GM18519 (cell line): ENCODE measurements at regions not wholly inside any gene's neighbourhood (a gene's known extent, or its start where the extent isn't known, plus 50 kb on each side); places are given as distances from the start of the nearest gene placed in this dataset.

Source experiments
- ATAC-seq: cut with Tn5 transposase; IDR thresholded peaks from one replicate; pipeline ENCODE4 v1.9.1; 2021; ENCODE audit warnings: mild to moderate bottlenecking, moderate library complexity; ENCODE audit not compliant: unreplicated experiment, low FRiP score

DNA sequence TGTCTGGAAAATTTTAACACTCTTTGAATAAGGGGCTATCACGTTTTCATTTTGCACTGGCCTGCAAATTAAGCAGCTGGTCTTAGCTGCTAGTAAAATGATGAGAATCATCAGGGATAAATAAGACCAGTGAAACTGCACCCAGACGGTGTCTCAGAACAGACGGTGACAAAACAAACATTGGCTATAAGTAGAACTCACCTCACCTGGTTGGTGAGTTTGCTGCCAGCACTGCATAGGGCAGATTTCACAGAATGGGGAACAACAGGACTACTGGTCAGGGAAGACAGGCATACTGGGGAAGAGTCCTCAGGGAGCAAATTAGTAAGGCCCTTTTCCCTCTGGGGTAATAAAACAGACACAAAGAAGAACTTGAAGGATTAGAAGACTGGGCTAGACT, 175.9 kb upstream of the CITED2 start:
- ATAC-seq = no peak

DNA sequence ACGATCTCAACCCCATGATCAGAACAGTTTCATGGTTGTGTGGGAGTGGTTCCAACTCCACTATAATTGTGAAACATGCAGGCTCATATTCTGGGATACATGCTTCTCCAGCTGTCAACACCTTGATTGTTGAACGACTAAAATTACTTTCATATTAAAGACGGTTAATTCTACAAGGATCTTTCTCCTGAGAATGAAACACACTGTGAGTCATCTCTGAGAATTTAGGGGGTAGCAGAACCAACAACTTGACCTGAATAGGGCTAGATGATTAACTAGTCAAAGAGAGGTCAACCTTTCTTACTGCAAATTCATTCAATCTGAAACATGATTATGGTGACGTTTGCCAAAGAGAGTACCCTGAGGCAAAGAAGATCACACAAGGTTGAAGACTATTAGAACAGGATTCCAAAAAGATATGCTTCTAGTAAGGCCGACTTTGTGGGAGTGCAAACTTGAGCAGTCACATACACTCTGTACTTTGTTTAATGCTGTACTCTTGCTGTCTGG, 175.2 kb upstream of the CITED2 start:
- ATAC-seq = no peak

DNA sequence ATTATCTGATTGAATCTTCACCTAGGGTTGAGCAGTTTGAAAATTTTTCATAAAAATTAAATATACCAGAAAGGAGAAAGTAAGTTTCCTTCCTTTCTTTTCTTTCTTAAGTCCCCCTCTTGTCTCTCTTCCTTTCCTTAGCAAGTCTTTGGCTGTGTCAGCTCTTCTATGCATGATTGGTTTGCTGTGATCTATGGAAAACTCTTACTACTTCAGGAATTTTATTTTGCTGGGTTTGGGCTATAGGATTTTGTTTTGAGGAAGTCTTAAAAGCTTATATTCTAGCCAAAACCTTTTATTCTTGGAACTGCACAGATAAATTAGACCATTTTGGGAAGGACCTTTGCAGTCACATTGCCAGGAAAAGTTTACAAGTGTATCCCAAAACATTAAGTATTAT, 173.4 kb upstream of the CITED2 start:
- no peak for ATAC-seq

DNA sequence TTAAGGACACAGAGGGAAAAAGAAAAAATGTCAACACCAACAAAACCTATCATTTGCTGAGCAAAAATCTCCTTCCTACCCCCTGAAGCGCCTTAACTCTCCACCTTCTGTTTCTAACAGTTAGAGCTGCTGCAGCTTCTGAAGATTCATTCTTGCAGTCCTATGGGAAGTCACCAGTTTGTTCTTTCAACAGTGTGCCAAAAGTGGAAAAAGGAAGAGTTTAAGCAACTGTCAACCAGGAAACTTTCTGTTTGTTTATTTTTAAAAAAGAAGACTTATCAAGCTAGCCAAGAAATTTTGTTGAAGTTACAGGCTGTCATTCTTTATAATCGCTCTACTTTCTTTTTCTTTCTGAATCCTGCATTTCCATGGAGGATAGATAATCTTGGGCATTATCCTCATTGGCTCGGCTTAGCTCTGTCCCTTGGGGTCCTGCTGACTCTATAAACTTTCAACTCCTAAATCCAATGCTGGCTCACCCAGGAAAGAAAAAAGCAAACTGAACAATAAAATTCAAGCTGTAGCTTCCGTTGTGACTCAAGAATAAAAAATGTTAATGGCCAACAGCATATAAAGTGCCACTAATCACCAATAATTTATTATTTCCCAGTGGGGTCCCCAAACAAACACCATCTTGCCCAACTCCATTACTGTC, 172.8 kb upstream of the CITED2 start:
- no peak for ATAC-seq

DNA sequence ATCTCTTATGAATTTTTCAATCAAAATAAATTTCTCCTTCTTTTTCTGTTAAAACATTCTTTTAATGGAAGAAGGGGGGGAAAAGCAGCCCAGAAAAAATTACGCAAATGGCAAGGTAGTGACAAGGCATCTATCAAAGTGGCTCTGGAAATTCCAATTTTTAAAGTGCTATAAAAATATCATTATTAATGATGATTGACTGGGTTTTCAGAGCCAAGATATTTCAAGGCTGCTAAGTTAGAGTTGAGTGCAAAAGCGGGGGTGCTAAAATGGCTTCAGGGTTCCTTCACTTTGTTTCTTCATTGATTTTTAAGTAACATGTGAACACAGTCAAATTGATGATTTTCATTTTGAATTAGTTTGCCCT, 171.6 kb upstream of the CITED2 start:
- ATAC-seq = no peak

DNA sequence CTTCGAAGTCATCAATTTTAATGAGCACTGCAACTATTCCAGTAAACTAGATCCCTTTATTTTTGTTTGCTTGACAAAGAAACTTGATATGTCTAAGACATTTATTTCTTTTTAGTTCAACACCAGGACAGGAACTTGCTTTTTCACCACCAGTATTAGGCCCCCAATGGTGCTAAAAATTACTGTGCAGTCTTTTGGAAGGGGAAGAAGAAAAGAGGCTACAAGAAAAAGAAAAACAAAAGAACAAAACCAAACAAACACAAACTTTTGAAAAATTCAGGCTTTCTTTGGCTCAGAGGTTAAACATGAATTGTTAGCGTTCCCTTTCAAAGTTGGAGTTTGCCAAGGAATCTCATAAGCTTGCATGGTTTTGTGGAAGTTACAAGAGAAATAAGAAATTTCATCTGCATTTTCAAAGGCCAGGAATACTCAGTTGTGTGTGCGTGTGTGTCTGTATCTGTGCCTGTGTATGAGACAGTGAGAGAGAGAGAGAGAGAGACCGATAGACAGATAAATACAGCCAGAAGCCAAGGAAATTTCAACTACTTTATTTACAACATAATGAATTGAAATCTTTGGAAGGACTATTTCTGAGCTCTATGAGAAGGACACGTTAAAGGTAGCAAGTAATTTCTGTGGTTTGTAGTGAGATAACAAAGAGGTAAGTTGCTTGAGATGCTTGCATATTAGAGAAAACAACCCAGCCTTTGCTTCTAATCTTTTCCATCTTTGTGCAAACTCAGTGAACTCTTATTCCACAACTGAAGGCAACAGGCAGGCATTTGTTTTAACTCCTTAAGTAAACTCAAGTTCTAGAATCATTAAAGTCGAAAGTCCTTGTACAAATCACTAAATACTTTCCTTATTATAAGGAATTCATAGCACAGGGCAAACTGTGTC, 171.0 kb upstream of the CITED2 start:
- no peak for ATAC-seq

DNA sequence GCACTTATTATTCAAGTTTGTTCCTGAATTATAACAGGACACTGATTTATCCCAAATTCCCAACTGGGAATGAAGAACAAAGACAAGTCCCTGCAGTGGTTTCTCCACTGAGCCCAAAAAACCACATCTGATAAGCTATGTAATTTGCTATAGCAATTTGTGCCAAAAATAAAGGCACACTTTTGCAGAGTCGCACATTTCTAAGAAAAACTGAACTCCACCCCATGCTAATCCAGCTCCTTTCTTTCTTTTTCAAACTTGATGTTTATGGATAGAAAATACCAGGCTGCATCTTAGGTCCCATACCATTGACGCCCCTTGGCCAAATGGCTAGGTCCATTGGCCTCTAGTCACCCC, 170.2 kb upstream of the CITED2 start:
- no peak for ATAC-seq

DNA sequence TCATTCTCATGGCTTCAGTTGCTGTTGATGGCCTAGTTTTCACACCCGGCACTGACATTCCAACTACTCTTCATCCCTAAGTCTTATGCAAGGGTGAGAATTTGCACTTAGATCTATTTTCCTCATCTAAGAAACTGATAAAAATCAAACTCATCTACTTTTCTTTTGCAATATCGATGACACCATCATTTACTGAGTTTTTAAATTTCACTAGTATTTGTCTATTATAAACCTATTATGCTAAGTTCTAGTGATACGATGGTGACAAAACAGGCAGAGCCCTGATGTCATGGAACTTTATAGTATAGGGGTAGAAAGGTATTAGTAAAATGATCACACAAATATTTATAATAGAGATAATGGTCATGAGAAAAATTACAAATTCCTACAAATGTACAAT, 167.9 kb upstream of the CITED2 start:
- ATAC-seq = no peak

DNA sequence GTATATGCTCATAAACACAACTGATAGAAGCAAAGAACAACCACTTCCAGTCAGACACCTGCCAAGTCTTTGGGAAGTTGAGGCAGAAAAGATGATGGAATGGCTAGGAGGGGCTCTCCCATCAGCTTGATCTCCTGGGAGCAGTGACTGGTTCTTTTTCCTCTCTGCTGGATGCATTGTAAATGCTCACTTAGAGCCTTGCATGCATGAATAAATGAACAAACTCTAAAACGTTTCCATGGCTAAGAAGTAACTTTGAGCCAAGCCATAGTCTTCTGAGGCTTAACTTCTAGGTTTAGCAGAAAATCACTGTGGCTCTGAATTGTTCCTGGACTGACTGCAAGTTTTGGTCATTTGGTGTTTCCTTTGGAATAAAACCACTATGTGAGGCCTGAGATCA, 166.4 kb upstream of the CITED2 start:
- ATAC-seq = no peak

DNA sequence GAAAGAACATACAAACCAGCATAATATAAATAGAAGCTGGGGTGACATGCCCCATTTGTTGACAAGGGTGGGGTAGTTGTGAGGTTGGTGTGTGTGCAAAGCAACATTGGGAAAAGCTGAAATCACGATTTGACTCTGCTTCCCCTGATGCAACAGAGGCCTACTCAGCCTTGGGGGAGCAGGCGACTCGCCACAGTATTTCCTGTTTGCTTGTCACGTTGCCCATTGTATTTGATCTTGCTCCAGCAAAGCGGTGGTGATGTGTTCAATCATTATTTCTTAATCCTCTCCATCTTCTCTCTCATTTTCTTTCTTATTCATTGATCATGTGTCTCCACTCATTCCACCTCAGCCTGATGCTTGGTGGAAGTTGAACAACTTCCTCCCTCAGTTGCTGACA, 165.8 kb upstream of the CITED2 start:
- ATAC-seq = peak; percentile 49

DNA sequence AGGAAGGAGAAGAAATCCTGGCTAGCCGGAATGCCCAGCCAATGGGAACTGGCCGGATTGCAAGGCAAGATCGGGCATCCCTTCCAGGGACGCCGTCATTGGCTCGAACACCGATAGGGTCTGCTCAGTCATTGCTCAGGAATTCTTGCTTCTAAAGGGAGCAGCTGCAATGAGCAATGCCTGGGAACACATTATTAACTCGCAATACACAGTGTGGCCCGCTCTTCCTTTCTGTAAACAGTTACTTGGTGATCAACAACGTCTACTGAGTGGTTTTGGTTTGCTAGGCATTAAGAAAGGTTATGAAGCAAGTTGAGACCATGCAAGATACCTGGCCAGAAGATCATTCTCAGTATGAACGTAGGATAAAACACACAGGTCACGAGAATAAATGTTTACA, 165.4 kb upstream of the CITED2 start:
- ATAC-seq = no peak

DNA sequence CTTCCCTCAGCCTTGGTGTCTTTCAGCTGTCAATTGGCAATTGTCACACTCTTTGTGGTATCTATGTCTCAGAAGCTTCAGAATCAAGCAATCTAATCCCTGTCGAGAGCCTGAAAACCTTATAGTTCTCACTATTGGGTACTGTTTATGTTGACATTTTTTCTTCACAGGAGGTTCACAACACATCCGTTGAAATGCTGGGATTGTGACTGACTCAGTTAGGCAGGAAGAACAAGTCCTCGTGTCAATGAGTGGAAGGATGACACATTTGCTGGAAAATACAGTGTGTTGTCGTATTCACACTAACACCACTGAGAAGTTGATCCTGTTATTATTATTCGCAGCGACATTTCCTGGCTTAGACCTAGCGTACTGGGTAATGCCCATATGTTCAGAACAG, 163.9 kb upstream of the CITED2 start:
- ATAC-seq = no peak

DNA sequence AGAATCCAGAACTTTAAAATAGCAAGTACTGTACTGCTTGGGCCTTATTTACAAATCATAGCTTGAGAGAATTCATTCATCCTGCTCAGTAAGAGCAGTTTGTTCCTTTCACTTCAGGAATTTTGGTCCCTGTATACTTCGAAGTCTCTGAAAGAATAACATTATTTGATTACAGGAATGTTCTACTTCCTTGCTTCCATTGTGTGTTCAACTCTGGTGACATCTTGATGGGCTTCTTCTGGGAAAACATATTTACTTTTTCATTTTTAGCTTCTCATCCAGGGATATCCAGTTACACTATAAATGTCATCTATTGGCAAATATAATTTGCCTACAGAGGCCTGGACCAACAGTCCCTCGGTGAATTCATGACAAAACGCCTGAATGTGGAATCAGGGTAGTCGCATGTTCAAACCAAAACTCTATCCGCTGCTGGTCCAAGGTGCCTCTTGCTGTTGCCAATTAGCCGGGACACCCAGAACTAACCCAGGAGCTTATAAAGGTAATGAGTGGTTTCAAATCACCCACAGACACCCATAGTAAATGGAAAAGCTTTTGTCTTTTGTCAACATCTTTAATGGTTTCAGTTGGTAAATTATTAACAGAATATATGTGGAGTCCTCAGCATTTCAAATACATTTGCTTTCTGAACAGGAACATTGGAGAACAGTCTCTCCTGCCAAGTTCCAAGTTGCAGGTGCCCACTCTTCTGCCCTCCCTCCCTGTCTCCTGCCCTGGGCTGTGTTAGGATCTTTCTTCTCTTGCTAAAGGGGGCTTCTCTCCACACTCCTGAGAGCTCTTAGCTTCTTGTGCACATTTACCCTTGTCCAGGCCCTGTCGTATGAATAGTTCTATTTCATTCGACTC, 162.5 kb upstream of the CITED2 start:
- no peak for ATAC-seq

DNA sequence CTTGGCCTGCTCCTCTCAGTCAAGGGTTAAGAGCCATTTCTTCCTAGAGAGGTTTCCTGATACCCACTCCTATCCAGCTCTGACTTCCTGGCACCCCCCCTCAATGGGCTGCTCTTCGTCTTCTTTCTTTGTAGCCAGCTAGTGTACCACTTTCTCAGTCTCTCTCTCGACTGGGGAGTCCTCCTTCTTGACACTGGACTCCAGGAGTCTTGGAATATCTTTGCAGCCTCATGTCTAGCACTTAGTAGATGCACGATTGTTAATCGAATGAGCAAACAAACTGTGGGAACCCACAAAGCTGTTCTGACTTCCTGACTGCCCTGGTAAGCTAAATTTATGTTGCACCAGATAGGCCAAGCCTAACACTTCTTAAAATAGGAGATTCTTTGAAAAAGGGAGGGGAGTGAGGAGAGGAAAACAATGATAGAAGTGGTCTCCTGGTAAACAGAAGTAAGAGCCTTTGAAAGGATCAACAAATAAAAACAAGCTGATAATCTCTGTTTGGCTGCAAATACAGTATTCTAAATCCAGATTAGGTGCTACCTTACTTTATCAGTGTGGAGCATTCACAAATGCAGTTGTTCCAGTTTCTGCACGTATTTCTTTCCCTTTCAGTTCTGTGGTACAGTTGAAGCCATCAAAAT, 160.1 kb upstream of the CITED2 start:
- ATAC-seq = no peak

DNA sequence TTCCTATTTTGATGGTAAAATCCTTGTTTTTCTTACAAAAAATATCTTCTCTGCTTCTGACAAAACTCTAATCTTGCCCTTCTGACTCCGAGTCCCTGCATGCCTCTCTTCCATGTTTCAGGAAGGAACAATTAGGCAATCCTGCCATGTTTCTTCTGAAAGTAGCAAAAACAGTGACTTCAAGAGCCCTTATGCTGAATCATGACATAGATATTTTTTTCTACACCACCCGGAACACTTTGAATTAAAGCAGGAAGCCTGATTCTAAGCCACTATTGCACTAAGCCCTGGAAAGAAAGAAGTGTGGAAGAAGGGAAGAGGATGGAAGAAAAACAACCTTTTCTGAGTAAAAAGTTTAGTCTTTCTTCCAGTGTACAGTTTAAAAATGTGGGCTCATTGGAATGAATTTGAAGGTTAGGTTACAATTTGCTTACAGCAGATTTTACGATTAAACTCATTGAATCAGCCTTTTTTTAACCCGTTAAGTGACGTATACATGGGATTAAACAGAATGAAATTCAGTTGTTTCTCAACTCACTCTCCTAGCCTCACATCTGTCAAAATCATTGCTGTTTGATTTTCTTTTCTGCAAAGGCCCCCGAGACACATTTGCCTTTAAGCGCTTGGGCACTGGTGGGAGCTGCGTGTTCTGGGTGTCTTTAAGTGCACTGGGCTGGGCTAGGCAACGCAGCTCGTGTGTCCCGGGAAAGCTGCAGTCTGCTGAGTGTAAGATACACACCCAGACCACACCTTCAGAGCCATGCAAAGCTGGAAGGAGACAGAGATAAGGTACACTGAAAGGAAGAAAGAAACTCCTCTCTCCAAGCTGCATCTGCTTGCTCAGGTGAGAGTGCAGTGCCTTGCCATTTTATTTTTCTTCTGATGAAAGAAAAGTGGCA, 159.4 kb upstream of the CITED2 start:
- ATAC-seq = no peak

DNA sequence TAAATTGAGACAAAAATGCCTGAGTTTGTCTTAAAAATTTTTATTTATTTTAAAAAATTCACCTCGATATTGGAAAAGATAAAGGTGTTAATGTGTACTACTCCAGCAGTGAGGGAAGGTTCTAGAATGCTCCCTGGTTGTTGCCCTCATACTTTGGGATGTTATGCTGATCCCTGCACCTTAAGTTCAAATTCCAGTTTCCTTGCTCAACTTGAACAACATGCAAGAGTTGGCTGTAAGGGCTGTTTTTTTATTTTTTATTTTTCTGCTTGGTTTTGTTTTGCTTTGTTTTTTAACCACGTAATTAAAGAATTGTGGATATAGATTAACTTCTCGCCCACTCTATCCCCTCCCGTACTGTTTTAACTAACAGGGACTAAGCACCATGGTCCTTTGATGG, 158.7 kb upstream of the CITED2 start:
- no peak for ATAC-seq

DNA sequence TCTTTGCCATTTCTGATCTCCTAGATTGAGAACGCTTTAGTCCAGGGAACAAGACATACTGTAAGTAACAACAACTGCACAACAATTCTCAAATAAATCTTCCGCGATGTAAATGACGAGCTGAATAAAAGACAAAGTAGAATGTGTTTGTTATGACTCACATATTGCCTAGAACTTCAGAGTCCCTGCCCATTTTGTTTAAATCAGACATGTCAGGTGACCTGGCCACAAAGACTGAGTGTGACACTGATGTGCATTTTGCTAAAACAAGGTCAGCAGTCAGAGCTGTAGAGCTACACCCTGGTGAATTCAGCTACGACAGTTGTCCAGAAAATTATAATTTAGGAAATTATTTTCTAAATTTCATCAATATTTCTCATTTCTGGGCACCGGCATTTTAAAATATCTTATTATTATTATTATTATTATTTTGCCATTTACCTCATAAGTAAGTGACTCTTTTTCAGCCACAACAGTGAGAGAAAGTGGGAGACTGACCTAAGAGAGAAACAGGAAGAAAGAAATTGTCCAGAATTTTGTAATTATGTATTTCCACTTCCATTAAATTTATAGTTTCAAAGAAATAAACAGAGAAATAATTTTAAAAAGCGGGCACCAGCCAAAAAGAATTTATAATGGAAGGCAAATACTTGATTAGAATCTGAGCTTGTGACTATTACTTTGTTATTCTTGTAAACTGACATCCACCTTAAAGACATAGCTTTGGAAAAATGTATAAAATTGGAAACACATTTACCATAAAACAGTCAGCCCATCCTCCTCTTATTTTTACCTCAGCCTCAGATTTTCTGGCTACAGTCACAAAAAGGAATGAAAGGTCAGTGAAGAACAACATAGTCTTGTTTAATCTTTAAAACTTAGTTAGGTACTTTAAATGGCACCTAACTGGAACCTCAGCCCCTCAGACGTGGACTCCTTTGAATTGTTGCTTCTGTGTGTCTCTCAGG, 157.0 kb upstream of the CITED2 start:
- ATAC-seq = no peak

DNA sequence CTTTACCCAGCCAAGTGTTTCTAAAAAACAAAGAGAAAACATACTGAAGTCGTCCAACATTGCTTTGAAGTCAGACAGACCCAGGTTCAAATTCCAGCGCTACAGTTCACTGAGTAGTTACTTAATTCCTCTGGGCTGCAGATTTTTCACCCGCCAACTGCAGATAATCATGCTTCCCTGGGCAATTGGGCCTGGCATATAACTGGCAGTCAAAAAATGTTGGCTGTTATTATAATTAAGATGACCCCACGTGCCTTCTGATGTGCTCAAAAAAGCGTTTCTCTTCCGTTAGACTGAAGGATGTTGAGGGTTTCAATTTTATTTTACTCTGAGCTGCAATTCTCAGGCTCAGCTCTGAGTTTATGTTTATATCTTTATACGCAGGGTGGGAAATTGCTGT, 156.1 kb upstream of the CITED2 start:
- no peak for ATAC-seq

DNA sequence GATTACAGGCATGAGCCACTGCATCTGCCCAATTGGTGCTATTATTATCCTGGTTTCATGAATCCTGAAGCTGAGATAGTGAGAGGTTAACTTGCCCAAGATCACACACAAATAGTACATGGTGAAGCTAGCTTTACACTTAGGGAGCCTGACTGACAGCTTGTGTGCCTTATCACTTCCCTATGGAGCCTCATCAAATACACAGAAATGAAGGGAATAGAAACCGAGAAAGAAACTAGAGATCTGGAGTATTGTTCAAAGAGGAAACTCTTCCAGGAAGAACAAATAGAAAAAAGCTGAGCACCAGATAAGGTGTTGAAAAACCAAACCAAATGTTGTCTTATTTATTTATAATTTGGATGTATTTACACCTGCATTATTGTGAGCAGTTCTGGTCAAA, 155.0 kb upstream of the CITED2 start:
- ATAC-seq = no peak
